ENCODE measurements at regions not wholly inside any gene's neighbourhood (a gene's known extent, or its start where the extent isn't known, plus 50 kb on each side); places are given as distances from the start of the nearest gene placed in this dataset.

- H3K4me3 ChIP-seq (IDR thresholded peaks at IDR 0.05; ENCODE audit: insufficient read depth, low read depth, low read length): no peak overlapping the region
These were observed 581.2 kb downstream of the LRFN5 start for GRCh38 chr14:42187846-42188245.

GRCh38 chr14:42185718-42186117, 579.0 kb downstream of the LRFN5 start:
- no peaks in the 10 kb centered on the region for H3K27me3 ChIP-seq (ENCODE audit: insufficient read depth, low read depth)
- no peaks in the 10 kb centered on the region for H3K79me2 ChIP-seq (ENCODE audit: insufficient read depth, low read depth)
- TF ChIP-seq CTCF (conservative IDR thresholded peaks at IDR 0.05; ENCODE audit: low read depth, low read length): no peak
- H3K36me3 ChIP-seq (ENCODE audit: insufficient read depth): no peaks in the 10 kb centered on the region
- H3K4me1 ChIP-seq (ENCODE audit: low read depth, poor library complexity, severe bottlenecking): no peaks in the 10 kb centered on the region
- no peak overlapping the region for H3K4me2 ChIP-seq
- no peak overlapping the region for H3K9ac ChIP-seq
- no peak overlapping the region for H2AFZ ChIP-seq (ENCODE audit: low read depth)
- H4K20me1 ChIP-seq (ENCODE audit: insufficient read depth): no peaks in the 10 kb centered on the region
- no peak overlapping the region for H3K4me3 ChIP-seq (IDR thresholded peaks at IDR 0.05; ENCODE audit: insufficient read depth, low read depth, low read length)
- H3K27ac ChIP-seq: no peak overlapping the region

More at GRCh38 chr14:42187846-42188245, 581.2 kb downstream of the LRFN5 start:
- H3K36me3 ChIP-seq (ENCODE audit: insufficient read depth): no peaks in the 10 kb centered on the region
- no peaks in the 10 kb centered on the region for H4K20me1 ChIP-seq (ENCODE audit: insufficient read depth)
- no peak overlapping the region for H3K27ac ChIP-seq
- TF ChIP-seq CTCF (conservative IDR thresholded peaks at IDR 0.05; ENCODE audit: low read depth, low read length): no peak
- H3K79me2 ChIP-seq (ENCODE audit: insufficient read depth, low read depth): no peaks in the 10 kb centered on the region
- no peaks in the 10 kb centered on the region for H3K4me1 ChIP-seq (ENCODE audit: low read depth, poor library complexity, severe bottlenecking)
- no peak overlapping the region for H3K4me2 ChIP-seq
- no peak overlapping the region for H2AFZ ChIP-seq (ENCODE audit: low read depth)
- no peak overlapping the region for H3K9ac ChIP-seq
- H3K27me3 ChIP-seq (ENCODE audit: insufficient read depth, low read depth): no peaks in the 10 kb centered on the region

- no peak overlapping the region for H3K4me2 ChIP-seq
- no peak for TF ChIP-seq CTCF (conservative IDR thresholded peaks at IDR 0.05; ENCODE audit: low read depth, low read length)
These were observed 567.7 kb downstream of the LRFN5 start for GRCh38 chr14:42174357-42174756.

GRCh38 chr14:42173206-42173605, 566.5 kb downstream of the LRFN5 start:
- Histone ChIP-seq H3K36me3 (ENCODE audit: insufficient read depth) (no peaks in the 10 kb centered on the region), H3K4me1 (ENCODE audit: low read depth, poor library complexity, severe bottlenecking) (no peaks in the 10 kb centered on the region), H3K27me3 (ENCODE audit: insufficient read depth, low read depth) (no peaks in the 10 kb centered on the region), H3K4me2 (no peak overlapping the region), H3K79me2 (ENCODE audit: insufficient read depth, low read depth) (no peaks in the 10 kb centered on the region), H4K20me1 (ENCODE audit: insufficient read depth) (no peaks in the 10 kb centered on the region), H2AFZ (ENCODE audit: low read depth) (no peak overlapping the region), H3K9ac (no peak overlapping the region), H3K4me3 (IDR thresholded peaks at IDR 0.05; ENCODE audit: insufficient read depth, low read depth, low read length) (no peak overlapping the region), H3K27ac (no peak overlapping the region)
- no peak for TF ChIP-seq CTCF (conservative IDR thresholded peaks at IDR 0.05; ENCODE audit: low read depth, low read length)

More at GRCh38 chr14:42174357-42174756, 567.7 kb downstream of the LRFN5 start:
- Histone ChIP-seq H3K9ac (no peak overlapping the region), H4K20me1 (ENCODE audit: insufficient read depth) (no peaks in the 10 kb centered on the region), H3K79me2 (ENCODE audit: insufficient read depth, low read depth) (no peaks in the 10 kb centered on the region), H3K27me3 (ENCODE audit: insufficient read depth, low read depth) (no peaks in the 10 kb centered on the region), H3K4me1 (ENCODE audit: low read depth, poor library complexity, severe bottlenecking) (no peaks in the 10 kb centered on the region), H2AFZ (ENCODE audit: low read depth) (no peak overlapping the region), H3K36me3 (ENCODE audit: insufficient read depth) (no peaks in the 10 kb centered on the region), H3K4me3 (IDR thresholded peaks at IDR 0.05; ENCODE audit: insufficient read depth, low read depth, low read length) (no peak overlapping the region), H3K27ac (no peak overlapping the region)

All from KMS-11 (cell line).